HG03095 (cell line): ENCODE measurements at regions not wholly inside any gene's neighbourhood (a gene's known extent, or its start where the extent isn't known, plus 50 kb on each side); places are given as distances from the start of the nearest gene placed in this dataset.
"Not testable (repeated sequence)": the region's sequence is repeated elsewhere in the genome, so short reads cannot be mapped to it uniquely, and the experiment has no call there.

Source experiments
- ATAC-seq: cut with Tn5 transposase; IDR thresholded peaks from one replicate; pipeline ENCODE4 v1.9.1; 2021; ENCODE audit warnings: moderate library complexity; ENCODE audit not compliant: unreplicated experiment

DNA sequence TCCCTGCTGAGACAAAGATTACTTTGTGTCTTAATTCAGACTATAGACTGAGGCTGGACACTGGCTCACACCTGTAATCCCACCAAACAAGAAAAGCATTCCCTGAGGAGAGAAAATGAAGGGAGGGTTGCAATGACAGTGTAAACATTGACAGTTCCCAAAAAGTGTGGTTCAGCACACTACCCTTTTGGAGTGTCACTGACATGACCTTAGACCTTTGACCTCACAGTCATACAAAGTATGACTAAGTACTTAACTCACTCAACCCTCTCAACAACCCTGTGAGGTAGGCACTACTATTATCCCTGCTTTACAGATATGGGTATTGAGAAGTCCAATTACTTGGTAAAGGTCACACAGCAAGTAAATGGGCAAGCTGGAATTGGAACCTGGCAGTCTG lies 341.7 kb downstream of the LRRC3B start:
- no peak for ATAC-seq

- no peak for ATAC-seq
Observed at GRCh38 chr3:26964836-26965235, 342.3 kb downstream of the LRRC3B start.

DNA sequence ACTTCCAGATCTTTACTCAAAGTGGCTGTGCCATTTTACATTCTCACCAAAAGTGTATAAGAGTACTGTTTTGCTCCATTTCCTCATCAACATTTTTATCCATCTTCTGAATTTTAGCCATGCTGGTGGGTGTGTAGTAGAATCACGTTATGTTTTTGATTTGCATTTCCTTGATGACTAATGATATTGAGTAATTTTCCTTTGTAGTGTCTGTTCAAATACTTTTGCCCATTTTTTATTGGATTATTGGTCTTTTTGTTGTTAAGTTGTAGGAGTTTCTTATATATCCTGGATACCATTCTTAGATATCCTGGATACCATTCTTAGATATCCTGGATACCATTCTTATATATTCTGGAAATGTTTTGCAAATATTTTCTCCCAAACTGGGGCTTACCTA lies 344.9 kb downstream of the LRRC3B start:
- no peak for ATAC-seq

- no peak for ATAC-seq
Observed at GRCh38 chr3:26984416-26985390, 362.1 kb downstream of the LRRC3B start.

DNA sequence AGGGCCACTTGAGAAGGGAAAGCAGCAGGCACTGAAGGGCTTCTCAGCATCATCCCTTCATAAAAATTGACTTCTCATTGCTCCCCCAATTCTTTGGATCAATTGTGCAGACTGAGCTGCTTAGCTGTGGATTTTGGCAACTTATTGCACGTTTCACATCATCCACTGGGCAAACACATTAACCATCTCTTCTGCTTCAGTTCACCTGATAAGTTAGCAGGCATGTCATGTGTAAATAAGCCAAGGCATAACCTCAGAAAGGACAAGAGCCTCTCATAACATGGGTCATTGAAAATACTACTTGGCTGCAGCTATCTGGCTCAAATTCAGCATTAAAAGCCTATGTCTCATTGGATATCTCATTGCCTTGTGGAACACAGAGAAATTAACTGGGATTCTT lies 366.5 kb downstream of the LRRC3B start:
- ATAC-seq, result no peak

DNA sequence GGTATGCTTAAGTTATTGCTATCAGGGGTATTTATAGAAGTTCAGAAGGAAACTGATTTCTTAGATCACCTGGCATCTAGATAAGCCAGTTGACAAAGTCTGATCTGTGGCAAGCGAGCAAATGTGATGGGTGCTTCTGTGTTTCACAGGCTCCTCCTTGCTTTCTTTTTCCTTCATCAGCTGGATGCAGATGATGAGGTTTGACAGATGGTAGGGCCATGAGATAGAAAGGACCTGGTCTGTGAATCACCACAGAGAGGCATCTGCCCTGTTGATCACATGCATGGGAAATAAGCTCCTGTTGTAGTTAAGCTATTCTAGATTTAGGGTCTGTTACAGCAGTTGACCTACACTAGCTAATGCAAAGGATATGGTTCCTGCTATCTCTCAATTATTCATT lies 372.0 kb downstream of the NEK10 start:
- ATAC-seq, result no peak

GRCh38 chr3:27010834-27011233 lies 358.3 kb downstream of the NEK10 start:
- no peak for ATAC-seq

- ATAC-seq, result no peak
Observed at GRCh38 chr3:27022096-27022761, 347.0 kb downstream of the NEK10 start.

DNA sequence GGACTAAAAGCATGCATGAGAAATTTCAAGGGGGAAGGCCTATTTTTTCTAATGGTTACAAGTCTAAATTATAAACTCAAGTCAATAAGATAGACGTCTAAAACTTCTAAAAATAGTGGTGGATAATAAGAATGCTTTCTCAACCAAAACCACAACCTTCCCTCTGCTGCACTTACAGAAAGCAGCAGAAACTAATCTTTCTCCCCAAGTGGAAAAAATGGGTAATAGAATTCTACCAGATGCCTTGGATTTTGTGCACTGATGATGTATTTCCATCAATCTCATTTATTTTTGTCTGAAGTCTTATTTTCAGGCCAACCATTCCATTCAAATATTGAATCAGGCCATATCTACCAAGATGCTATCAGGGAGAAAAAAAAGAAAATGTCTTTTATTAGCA lies 344.7 kb downstream of the NEK10 start:
- no peak for ATAC-seq

GRCh38 chr3:27025718-27026117 lies 343.5 kb downstream of the NEK10 start:
- no peak for ATAC-seq

DNA sequence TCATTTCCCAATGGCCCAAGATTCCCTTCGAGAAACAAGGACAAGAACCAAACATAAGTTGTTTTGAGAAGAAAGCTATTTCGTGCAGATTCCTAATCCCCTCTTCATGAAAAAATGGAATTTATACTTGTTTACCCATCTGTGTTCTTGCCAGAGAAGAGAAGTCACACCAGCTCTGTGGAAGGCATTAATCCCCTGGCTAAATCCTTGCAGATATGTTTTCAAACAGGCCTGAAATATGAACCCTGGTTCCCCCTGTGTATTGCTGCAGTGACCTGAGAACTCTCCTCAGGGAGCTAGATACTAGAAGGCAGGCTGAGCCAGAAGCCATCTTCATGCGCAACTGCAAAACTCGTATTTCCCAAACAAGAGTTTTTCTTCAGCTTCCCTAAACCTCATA lies 337.7 kb downstream of the NEK10 start:
- ATAC-seq, result no peak

DNA sequence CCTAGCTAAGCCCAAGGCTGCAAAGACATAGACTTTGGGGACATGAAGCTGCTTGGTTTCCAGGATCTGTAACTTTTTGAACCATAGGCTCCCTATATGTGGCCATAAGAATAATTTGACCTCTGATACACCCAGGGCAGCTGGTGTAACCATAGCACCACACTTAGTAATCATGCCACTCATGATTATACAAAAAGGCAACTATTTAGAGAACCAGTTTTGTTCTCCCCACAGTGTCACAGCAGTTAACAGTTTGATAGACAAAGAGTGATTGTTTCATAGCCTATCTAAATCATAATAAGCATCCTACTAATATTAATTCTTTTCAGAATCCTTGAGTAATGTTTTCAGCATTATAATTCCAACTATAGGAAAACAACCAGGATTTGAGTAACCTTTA lies 334.9 kb downstream of the NEK10 start:
- ATAC-seq, result no peak

GRCh38 chr3:27040674-27041073 lies 328.5 kb downstream of the NEK10 start:
- no peak for ATAC-seq

GRCh38 chr3:27042541-27042940 lies 326.6 kb downstream of the NEK10 start:
- not testable (repeated sequence) for ATAC-seq

- no peak for ATAC-seq
Observed at GRCh38 chr3:27043328-27043955, 325.7 kb downstream of the NEK10 start.

GRCh38 chr3:27044931-27045481 lies 324.2 kb downstream of the NEK10 start:
- no peak for ATAC-seq

DNA sequence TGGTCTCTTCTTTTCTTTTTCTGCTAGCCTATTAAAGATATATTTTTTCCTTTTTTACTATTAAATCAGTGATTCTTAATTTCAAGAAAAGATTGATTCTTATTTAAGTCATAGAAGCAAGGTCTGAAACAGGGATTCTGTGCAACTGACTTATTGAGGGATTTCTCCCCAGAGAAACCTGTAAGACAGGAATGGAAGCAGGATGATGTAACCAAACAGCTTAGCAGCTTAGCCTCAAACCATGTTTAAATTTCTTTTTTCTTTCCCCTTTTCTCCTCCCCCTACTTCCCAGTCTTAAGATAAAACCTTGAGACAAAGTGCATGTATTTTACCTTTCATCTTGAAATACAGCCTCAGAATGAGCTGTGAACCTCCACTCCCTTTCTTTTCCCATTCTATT lies 322.8 kb downstream of the NEK10 start:
- no peak for ATAC-seq

DNA sequence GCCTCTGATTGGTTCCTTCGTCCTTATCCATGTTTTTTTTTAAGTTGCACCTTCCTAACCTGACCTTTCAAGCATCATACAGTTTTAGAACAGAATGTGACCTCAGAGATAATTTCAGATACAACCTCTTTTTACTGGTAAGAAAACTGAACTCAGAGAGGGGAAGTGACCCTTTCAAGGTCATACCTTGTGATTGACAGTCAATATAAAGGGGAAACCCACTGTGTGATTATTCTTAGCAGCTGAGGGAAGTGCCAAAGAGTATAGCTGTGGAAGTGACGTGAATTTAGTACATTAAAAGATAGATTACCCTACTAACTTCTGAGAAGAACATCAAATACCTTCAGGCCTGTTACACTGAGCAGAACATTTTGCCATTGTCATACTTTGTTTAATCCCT lies 319.4 kb downstream of the NEK10 start:
- no peak for ATAC-seq

DNA sequence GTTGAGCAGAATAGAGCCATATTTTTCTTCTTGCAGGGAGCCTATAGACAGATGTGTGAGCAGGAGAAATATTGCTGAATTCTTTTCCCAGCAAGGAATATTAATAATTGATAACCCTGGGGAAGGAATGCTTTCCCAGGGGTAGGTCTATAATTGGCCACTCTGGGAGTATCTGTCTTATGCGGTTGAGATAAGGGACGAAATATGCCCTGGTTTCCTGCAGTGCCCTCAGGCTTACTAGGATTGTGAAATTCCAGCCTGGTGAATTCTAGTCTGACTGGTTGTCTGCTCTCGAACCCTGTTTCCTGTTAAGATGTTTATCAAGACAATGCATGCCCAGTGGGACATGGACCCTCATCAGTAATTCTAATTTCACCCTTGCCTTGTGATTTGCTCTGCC lies 317.7 kb downstream of the NEK10 start:
- not testable (repeated sequence) for ATAC-seq

GRCh38 chr3:27056326-27056725 lies 312.9 kb downstream of the NEK10 start:
- ATAC-seq, result no peak

DNA sequence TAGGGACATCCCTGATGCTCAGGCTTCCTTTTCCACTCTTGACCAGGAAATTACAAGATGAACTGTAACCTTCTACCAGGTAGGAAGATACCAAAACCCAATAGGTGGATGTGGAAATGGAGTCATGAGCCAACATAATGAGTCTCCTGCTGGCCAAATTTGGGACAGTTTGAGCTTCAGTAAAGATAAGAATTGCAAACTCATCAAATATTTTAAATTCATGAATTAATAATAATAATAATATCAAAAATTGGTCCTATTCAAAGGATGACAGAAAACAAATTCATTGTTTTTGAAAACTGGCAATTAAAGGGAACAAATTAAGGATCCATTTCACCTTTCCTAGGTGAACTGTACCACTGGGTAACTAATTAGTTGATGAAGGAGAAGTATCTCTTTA lies 309.7 kb downstream of the NEK10 start:
- ATAC-seq, result no peak
